ENCODE measurements at regions not wholly inside any gene's neighbourhood (a gene's known extent, or its start where the extent isn't known, plus 50 kb on each side); places are given as distances from the start of the nearest gene placed in this dataset.
A peak's percentile ranks its signal among the peaks of the same experiment; 100 is the strongest.

- DNase-seq = peak in 1 of 4 experiments; percentile 30
Observed at GRCh38 chr5:125295405-125295872, 549.0 kb upstream of the ZNF608 start.

GRCh38 chr5:125298258-125298657 is 551.8 kb upstream of the ZNF608 start:
- DNase-seq = no peak

DNA sequence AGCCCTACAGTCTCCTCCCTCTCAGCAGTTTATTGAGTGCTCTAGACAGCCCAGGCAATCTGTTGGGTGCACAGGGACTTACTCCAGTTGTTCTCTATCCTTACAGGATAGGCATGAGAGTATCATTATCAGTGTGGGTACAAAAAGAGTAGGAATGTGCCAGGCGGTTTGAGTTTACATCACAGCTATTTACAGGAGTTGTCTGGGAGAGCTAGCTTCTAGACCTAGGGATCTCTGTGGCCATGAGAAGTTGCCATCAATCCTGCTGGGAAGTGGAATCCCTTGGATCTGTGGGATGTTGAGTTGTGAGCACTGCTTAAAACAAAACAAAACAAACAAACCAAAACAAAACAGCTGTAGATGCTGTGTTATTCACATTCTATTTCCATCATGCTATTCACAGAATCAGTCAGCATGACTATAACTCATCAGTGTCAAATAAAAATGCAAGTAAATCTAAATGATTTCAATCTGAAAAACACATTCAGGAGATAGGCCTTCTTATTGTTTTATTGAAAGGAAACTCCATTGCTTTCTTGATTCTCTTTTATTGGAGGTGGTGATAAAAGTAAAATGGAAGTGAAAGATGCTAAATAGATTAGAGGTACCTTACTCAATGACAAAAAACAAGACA is 552.4 kb upstream of the ZNF608 start:
- DNase-seq = no peak

- no peak for DNase-seq
Observed at GRCh38 chr5:125301711-125302110, 555.3 kb upstream of the ZNF608 start.

DNA sequence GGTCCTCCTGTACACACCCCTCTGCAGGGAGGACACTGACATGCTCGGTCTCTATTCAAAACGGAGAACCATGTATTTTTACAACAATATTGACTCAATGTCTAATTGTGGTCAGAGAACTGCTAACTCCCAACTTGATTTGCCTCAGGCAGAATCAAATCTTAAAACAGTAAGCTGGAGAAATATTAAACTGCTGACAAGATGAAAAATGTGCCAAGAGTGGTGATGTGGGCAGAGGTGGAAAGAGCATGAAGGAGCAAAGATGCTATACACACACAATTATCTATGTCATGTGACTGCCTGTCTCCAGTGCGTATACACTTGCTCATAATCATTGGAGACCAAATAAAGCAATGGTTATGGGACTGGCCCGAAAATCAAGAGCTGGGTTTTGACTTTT is 556.1 kb upstream of the ZNF608 start:
- no peak for DNase-seq

DNA sequence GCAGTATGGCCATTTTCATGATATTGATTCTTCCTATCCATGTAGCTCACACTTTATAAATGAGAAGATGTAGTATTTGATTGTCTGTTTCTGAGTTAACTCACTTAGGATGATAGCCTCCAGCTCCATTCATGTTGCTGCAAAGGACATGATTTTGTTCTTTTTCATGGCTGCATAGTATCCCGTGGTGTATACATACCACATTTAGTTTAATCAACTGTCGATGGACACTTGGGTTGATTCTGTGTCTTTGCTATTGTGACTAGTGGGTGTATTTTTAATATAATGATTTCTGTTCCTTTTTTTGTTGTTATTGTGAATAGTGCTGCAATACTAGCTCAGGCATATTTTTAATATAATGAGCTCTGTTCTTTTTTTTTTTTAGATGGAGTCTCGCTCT is 560.3 kb upstream of the ZNF608 start:
- DNase-seq = no peak

DNA sequence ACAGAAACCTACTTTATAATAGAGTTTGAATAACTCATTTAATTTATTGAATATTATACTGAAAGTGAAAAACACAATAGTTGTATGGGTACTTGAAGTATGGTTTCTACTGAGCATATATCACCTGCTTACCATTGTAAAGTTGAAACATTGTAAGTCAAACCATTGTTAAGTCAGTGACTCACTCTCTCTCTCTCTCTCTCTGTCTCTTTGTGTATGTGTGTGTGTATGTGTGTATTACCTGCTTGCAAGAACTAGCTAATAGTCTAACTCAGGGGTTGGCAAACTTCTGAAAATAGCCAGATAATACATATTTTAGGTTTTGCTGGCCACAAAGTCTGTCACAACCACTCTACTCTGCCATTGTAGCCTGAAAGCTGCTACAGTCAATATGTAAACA is 564.3 kb upstream of the ZNF608 start:
- no peak for DNase-seq

DNA sequence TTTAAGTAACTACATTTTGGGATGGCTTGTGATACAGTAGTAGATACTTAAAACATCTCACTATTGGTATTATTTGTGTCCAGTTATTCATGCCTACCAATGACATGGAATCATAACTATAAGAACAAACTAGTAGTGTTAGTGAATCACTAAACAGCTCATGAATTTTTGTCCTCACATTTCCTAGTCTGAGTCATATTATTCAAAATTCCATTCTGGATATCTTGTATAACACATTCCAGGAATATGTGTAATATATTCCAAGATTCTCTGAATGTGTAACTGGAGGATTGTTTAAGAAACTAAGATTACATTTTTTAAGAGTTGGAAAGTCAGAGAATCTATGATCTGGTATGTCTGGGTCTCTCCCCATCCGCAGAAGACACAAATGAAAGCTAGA is 565.3 kb upstream of the ZNF608 start:
- no peak for DNase-seq

DNA sequence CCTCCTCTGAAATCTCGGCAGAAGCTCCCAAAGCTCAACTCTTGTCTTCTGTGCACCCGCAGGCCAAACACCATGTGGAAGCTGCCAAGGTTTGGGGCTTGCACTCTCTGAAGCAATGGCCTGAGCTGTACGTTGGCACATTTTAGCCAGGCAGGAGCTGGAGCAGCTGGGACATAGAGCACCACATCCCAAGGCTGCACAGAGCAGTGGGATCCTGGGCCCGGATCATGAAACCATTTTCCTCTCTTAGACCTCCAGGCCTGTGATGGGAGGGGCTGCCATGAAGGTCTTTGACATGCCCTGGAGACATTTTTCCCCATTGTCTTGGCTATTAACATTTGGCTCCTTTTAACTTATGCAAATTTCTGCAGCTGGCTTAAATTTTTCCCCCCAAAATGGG is 567.1 kb upstream of the ZNF608 start:
- no peak for DNase-seq

DNA sequence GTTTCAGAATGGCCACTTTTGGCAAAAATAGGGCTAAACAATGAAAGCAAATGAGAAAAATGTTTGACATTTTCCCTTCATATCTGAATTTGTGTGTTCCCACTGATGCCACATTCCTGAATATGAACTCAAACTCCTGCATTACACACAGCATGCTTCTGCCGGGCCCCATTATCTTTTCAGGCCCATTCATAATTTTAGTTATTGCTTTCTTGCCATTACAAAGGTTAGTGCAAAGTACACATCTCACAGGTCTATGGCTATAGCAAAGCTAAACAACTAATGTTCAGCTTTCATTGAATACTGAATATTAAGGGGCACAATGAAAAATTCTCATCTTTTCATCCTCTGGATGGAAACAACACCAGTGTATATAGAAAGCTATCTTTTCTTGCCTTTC is 568.9 kb upstream of the ZNF608 start:
- DNase-seq = no peak

DNA sequence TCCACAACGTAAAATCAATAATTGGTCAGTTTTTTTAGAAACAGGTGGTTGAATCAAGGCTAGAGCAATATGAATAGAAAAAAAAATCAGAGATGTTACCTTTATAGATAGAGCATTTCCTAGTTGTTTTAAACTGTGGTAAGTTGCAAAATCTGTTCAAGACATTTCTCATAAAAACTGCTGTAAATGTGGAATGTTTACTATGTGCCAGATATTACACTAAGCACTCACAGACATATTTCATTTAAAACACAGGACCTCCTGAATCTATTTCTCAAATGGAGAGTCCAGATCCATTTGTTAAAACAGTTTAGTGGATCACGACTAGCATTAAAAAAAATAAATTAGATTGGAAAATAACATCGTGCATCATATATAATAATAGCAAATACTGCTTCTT is 570.0 kb upstream of the ZNF608 start:
- DNase-seq = no peak

- DNase-seq = no peak
Observed at GRCh38 chr5:125316915-125317535, 570.6 kb upstream of the ZNF608 start.

GRCh38 chr5:125317536-125317995 is 571.1 kb upstream of the ZNF608 start:
- DNase-seq = no peak

- DNase-seq = no peak
Observed at GRCh38 chr5:125321654-125322053, 575.2 kb upstream of the ZNF608 start.

DNA sequence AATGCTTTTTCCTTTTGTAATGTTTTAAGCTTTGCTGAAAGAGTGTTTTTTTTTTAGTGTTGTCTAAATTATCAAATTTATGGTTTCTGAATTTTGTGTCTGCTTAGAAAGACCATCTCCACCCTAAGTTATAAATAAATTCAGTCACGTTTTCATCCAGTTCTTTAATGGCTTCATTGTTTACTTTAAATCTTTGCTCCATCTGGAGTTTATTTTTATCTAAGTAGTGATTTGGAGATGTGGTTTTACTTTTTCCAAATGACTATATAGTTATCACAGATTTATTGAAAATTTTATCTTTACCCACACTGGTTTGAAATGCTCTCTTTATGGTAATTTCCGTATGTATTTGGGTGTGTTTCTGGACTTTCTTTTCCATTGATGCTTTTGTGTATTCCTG is 577.2 kb upstream of the ZNF608 start:
- DNase-seq = no peak

DNA sequence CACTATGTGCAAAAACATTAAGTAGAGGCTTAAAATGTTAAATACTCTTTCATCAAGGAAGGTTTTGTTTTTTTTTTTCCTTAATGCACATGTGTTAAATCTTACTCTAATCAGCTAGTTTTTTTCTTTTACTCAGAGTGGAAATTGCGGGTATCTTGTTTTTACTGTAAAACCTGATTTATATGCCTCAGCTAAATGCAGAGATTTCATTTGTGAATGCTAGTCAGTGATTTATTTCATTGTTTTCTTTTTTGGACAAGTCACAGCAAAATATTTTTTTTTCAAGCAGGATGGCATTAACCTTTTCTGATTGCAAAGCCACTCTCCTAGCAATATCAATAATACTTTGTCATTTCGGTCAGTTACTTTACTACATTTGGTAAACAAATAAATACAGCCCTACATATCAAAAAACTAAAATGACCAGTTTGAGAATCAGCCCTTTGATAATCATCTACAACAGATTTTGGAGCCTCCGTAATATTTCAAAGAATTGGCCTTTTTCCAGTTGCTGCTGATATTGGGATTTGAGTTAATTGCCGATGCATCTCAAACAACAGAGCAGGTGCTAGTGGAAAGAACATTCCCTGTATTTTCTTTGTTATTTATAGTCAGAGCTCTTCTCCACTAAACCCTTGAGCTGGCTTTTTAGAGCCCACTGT is 579.2 kb upstream of the ZNF608 start:
- DNase-seq = no peak

GRCh38 chr5:125326150-125326510 is 579.7 kb upstream of the ZNF608 start:
- DNase-seq = no peak

- DNase-seq = no peak
Observed at GRCh38 chr5:125327676-125328075, 581.2 kb upstream of the ZNF608 start.

- DNase-seq = no peak
Observed at GRCh38 chr5:125331987-125332598, 585.7 kb upstream of the ZNF608 start.

- DNase-seq = no peak
Observed at GRCh38 chr5:125333416-125333815, 587.0 kb upstream of the ZNF608 start.

DNA sequence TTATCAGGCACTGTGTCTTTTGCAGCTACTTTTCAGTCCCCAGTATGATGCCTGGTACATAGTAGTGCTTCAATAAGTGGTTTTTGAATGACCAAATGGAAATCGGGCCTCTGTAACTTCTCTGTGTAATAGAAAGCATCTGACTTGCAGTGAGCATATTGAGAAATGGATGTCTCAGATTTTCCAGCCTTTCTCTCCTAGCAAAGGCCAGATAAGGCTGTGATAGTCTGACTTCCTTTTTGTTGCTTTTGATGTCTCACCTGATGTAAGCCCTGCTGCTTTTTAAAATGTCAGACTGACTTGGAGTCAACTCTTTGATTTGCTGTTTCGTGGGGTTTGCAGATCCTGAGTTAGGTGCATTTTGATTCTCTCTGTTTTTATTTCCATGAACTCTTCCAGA is 590.0 kb upstream of the ZNF608 start:
- peak in 1 of 4 experiments; percentile 11 for DNase-seq

DNA sequence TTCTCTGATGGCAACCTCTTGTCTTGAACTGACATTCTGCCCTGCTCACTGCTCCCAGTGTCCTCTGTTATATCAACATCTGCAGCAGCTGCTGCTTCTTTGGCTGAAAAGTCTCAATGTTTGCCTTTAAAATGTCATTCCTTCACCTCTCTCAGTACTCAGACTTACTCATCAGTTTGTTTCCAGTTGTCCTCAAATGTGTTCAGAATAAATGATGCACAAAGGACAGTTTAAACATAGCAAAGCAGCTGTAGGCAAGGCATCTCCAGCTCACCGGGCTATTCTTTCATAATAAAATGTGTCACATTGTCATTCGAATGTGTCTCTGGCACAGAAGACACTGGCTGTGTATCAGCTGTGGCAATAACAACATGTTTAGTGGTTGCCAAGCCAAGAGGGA is 590.9 kb upstream of the ZNF608 start:
- no peak for DNase-seq

DNA sequence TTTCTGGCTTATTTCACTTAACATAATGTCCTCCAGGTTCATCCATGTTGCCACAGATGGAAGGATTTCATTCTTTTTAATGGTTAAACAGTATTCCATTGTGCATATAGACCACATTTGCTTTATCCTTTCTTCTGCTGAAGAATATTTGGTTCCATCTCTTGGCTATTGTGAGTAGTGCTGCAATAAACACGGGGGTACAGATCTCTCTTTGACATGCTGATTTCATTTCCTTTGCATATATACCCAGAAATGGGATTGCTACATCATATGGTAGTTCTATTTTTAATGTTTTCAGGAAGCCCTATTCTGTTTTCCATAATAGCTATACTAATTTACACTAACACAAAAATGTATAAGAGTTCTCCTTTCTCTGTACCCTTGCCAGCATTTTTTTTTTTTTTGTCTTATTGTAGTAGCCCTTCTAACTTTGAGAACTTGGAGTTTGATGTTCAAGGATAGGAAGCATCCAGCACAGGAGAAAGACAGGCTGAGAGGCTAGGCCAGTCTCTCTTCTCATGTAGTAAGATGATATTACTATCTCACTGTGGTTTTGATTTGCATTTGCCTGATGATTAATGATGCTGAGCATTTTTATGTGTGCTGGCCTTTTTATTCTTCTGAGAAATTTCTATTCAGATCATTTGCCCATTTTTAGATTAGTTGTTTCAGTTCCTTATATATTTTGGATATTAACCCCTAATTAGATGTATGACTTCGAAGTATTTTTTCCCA is 592.2 kb upstream of the ZNF608 start:
- peak in 2 of 4 experiments; percentile 21 to 33 for DNase-seq
